BE2C (cell line): ENCODE measurements at regions not wholly inside any gene's neighbourhood (a gene's known extent, or its start where the extent isn't known, plus 50 kb on each side); places are given as distances from the start of the nearest gene placed in this dataset.
"Not testable (repeated sequence)": the region's sequence is repeated elsewhere in the genome, so short reads cannot be mapped to it uniquely, and the experiment has no call there.

Experiments
- DNase-seq: peaks from one replicate; pipeline ENCODE4 v3.0.0-alpha.2; 2020
- H3K27me3 ChIP-seq: fragments of 250-450 bp; sonication (Bioruptor Pico); 2 replicates; pipeline ENCODE4 v1.5.1; 2020; ENCODE audit warnings: mild to moderate bottlenecking
- H3K36me3 ChIP-seq: fragments of 250-450 bp; sonication (Bioruptor Pico); 2 replicates; pipeline ENCODE4 v1.5.1; 2020; ENCODE audit warnings: mild to moderate bottlenecking
- H3K4me1 ChIP-seq: fragments of 250-450 bp; sonication (Bioruptor Pico); 2 replicates; pipeline ENCODE4 v1.5.1; 2020
- H3K4me3 ChIP-seq: 2 replicates; pipeline ENCODE4 v1.5.1; 2011; ENCODE audit warnings: low read depth, low read length
- H3K9me3 ChIP-seq: fragments of 250-450 bp; sonication (Bioruptor Pico); 2 replicates; pipeline ENCODE4 v1.5.1; 2020
- CTCF ChIP-seq: IDR thresholded peaks from 2 replicates; pipeline ENCODE4 v1.5.1; 2012; ENCODE audit warnings: mild to moderate bottlenecking, low read depth, low read length

GRCh38 chr11:45374130-45374529 lies 88.0 kb upstream of the SYT13 start:
- DNase-seq, result no peak
- Histone ChIP-seq H3K4me1 (no peaks in the 10 kb centered on the region), H3K9me3 (no peaks in the 10 kb centered on the region), H3K36me3 (no peaks in the 10 kb centered on the region), H3K4me3 (no peak overlapping the region), H3K27me3 (no peaks in the 10 kb centered on the region)
- TF ChIP-seq CTCF, result no peak

- no peaks in the 10 kb centered on the region for H3K36me3 ChIP-seq
- TF ChIP-seq CTCF, result no peak
- no peak for DNase-seq
- H3K27me3 ChIP-seq, result no peaks in the 10 kb centered on the region
- no peaks in the 10 kb centered on the region for H3K4me1 ChIP-seq
- H3K9me3 ChIP-seq, result no peaks in the 10 kb centered on the region
- H3K4me3 ChIP-seq, result no peak overlapping the region
Measured at GRCh38 chr11:45373506-45374035, 87.4 kb upstream of the SYT13 start.

- not testable (repeated sequence) for H3K4me3 ChIP-seq, H3K4me1 ChIP-seq, H3K27me3 ChIP-seq, H3K9me3 ChIP-seq, H3K36me3 ChIP-seq, DNase-seq
Measured at GRCh38 chr11:45372414-45372813, 86.3 kb upstream of the SYT13 start.

GRCh38 chr11:45371251-45372115 lies 85.3 kb upstream of the SYT13 start:
- Histone ChIP-seq H3K9me3 (no peaks in the 10 kb centered on the region), H3K27me3 (no peaks in the 10 kb centered on the region), H3K4me1 (no peaks in the 10 kb centered on the region), H3K4me3 (no peak overlapping the region), H3K36me3 (no peaks in the 10 kb centered on the region)
- peak; percentile 46 for DNase-seq
- peak; percentile 86 for TF ChIP-seq CTCF

- no peaks in the 10 kb centered on the region for H3K36me3 ChIP-seq
- TF ChIP-seq CTCF, result no peak
- DNase-seq, result no peak
- no peaks in the 10 kb centered on the region for H3K27me3 ChIP-seq
- no peaks in the 10 kb centered on the region for H3K4me1 ChIP-seq
- H3K9me3 ChIP-seq, result no peaks in the 10 kb centered on the region
- no peak overlapping the region for H3K4me3 ChIP-seq
Measured at GRCh38 chr11:45369313-45369712, 83.2 kb upstream of the SYT13 start.

GRCh38 chr11:45368697-45369096 lies 82.6 kb upstream of the SYT13 start:
- no peak for DNase-seq
- Histone ChIP-seq H3K36me3 (no peaks in the 10 kb centered on the region), H3K27me3 (no peaks in the 10 kb centered on the region), H3K9me3 (no peaks in the 10 kb centered on the region), H3K4me3 (no peak overlapping the region), H3K4me1 (no peaks in the 10 kb centered on the region)
- no peak for TF ChIP-seq CTCF
